Vagina (tissue), 2 donors: ENCODE measurements at regions not wholly inside any gene's neighbourhood (a gene's known extent, or its start where the extent isn't known, plus 50 kb on each side); places are given as distances from the start of the nearest gene placed in this dataset.

Source experiments
- POLR2A ChIP-seq, 2 donors: fragments of 450-650 bp; IDR thresholded peaks; one replicate each; pipeline ENCODE4 v1.6.1; 2017; ENCODE audit warnings: antibody characterized with exemption in 2 of 2, mild to moderate bottlenecking in 2 of 2, moderate library complexity in 2 of 2
- POLR2AphosphoS5 ChIP-seq, 2 donors: sonication (generic); formaldehyde crosslinking; IDR thresholded peaks; one replicate each; pipeline ENCODE4 v1.9.0; 2017; ENCODE audit warnings: antibody characterized with exemption in 2 of 2, mild to moderate bottlenecking in 2 of 2, low read depth in 1 of 2; ENCODE audit not compliant: insufficient read depth in 1 of 2
- TF ChIP-seq, protein P1 (sequence below), 3 experiments: fragments of 450-650 bp in 2 of 3; fragments of 200-600 bp in 1 of 3; sonication (generic) in 1 of 3; IDR thresholded peaks; one replicate each; pipeline ENCODE4 v1.5.1; 2017 to 2019; ENCODE audit warnings: antibody characterized with exemption in 3 of 3, mild to moderate bottlenecking in 2 of 3, moderate library complexity in 2 of 3

DNA sequence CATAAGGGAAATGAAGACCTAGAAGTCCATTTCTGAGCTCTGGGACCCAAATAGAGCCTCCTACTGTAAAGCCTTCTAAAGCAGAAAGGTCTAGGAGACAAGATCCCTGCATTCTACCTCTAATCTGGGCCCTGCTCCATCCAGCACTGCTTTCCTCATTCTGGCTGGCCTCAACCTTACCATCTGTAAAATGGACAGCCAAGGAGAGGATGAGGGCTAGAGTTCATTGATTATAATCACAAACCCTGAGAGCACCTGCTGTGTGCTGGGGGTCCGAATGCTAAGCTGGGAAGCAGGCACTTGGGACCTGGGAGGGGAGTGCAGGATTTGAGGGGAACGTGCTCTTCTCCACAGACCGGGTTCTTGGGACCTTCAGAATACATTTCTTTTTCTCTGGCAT lies 454.0 kb upstream of the ZMIZ1 start:
- TF ChIP-seq, protein P1, sequence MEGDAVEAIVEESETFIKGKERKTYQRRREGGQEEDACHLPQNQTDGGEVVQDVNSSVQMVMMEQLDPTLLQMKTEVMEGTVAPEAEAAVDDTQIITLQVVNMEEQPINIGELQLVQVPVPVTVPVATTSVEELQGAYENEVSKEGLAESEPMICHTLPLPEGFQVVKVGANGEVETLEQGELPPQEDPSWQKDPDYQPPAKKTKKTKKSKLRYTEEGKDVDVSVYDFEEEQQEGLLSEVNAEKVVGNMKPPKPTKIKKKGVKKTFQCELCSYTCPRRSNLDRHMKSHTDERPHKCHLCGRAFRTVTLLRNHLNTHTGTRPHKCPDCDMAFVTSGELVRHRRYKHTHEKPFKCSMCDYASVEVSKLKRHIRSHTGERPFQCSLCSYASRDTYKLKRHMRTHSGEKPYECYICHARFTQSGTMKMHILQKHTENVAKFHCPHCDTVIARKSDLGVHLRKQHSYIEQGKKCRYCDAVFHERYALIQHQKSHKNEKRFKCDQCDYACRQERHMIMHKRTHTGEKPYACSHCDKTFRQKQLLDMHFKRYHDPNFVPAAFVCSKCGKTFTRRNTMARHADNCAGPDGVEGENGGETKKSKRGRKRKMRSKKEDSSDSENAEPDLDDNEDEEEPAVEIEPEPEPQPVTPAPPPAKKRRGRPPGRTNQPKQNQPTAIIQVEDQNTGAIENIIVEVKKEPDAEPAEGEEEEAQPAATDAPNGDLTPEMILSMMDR (IDR thresholded peaks at IDR 0.05) = no peak
- no peak for TF ChIP-seq POLR2A (IDR thresholded peaks at IDR 0.05)
- TF ChIP-seq POLR2AphosphoS5 (IDR thresholded peaks at IDR 0.05; ENCODE audit: insufficient read depth in 1 of 2, low read depth in 1 of 2) = no peak
